ENCODE measurements at regions not wholly inside any gene's neighbourhood (a gene's known extent, or its start where the extent isn't known, plus 50 kb on each side); places are given as distances from the start of the nearest gene placed in this dataset.

GRCh38 chr4:132859929-132860328 is 289.2 kb upstream of the PCDH10 start:
- no peak for TF ChIP-seq CTCF (IDR thresholded peaks at IDR 0.05; ENCODE audit: poor library complexity)
- no peak for TF ChIP-seq EZH2 (IDR thresholded peaks at IDR 0.05; ENCODE audit: borderline replicate concordance)
